ENCODE measurements at regions not wholly inside any gene's neighbourhood (a gene's known extent, or its start where the extent isn't known, plus 50 kb on each side); places are given as distances from the start of the nearest gene placed in this dataset.

DNA sequence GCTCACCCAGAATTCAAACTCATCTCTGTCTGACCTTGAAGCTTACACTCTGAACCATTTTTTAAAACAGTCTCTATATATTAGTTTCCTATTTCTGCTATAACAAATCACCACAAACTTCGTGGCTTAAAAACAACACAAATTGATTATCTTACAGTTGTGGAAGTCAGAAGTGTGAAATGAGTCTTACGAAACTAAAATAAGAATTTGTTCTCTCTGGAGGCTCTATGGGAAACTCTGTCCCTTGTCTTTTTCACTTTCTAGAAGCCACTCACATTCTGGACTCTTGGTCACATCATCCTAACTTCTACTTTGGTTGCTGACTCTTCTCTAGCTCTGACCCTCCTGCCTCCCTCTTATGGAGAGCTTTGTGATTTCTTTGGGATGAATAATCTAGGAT, 429.3 kb upstream of the THBS1 start:
- TF ChIP-seq, protein P1, sequence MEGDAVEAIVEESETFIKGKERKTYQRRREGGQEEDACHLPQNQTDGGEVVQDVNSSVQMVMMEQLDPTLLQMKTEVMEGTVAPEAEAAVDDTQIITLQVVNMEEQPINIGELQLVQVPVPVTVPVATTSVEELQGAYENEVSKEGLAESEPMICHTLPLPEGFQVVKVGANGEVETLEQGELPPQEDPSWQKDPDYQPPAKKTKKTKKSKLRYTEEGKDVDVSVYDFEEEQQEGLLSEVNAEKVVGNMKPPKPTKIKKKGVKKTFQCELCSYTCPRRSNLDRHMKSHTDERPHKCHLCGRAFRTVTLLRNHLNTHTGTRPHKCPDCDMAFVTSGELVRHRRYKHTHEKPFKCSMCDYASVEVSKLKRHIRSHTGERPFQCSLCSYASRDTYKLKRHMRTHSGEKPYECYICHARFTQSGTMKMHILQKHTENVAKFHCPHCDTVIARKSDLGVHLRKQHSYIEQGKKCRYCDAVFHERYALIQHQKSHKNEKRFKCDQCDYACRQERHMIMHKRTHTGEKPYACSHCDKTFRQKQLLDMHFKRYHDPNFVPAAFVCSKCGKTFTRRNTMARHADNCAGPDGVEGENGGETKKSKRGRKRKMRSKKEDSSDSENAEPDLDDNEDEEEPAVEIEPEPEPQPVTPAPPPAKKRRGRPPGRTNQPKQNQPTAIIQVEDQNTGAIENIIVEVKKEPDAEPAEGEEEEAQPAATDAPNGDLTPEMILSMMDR (conservative IDR thresholded peaks at IDR 0.05; ENCODE audit: low read length): no peak
- no peak for TF ChIP-seq EZH2phosphoT487 (IDR thresholded peaks at IDR 0.05; ENCODE audit: borderline replicate concordance, low read depth, low read length)

All from OCI-LY7 (cell line).